HG02759 (cell line): ENCODE measurements at regions not wholly inside any gene's neighbourhood (a gene's known extent, or its start where the extent isn't known, plus 50 kb on each side); places are given as distances from the start of the nearest gene placed in this dataset.

Source experiments
- ATAC-seq: cut with Tn5 transposase; IDR thresholded peaks from one replicate; pipeline ENCODE4 v1.9.1; 2021; ENCODE audit warnings: mild to moderate bottlenecking, moderate library complexity; ENCODE audit not compliant: unreplicated experiment

DNA sequence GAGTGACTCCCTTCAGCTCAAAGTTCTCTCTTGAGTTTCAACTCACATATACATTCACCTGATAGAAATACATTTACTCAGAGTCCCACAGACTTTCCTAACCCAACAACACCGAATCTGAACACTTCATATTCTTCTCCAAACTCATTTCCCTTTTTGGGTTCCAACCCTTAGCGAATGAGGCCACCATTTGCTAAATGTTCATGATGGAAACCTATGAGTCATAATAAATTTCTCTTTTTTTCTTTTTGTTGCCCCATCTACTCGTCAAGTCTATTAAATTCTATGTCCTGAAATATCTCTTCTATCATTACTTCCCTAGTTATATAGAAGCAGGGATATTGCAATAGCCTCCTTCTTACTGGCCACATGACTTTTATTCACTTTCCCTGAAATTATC lies 100.1 kb downstream of the HLX start:
- no peak for ATAC-seq

DNA sequence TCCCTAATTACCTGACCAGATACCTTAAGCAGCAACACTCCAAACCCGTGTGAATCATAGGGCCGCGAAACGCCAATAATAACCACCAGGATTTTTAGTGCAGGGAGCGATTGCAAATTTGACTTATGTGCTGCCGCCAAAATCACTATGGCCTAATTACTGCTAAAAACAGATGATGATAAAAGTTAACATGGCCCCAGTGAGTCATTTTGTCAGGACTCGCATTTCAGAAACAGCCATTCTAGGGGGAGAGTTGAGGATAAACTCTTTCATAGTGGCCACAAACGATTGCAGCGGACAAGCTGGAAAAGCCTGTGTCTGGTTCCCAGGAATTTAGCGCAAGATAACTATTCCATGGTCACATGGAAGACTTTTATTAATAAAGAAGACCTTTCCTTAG lies 103.4 kb downstream of the HLX start:
- no peak for ATAC-seq

DNA sequence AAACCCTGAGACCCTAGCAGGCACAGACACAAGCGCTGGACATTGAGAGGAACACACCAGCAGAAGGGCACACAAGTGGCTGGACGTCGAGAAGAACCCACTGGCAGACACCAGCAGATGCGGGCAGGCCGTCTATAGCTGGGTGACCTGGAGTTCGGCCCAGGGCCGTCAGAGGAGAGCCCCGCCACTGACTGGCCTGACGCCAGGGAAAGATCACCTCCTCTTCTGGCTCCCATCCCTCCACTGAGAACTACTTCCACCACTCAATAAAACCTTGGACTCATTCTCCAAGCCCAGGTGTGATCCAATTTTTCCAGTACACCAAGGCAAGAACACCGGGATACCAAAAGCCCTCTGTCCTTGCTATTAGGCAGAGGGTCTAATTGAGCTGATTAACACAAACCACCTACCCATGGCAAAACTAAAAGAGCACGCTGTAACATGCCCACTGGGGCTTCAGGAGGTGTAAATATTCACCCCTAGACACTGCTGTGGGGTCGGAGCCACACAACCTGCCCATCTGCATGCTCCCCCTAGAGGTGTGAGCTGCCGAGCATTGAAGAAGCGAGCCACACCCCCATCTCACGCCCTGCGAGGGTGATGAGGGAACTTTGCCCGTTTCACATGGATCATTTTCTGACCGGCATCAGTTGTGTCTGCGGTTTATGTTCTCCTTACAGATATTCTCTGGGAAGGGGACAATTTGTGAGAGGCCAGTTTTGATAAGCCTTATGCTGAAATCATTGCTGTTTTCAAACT lies 104.8 kb downstream of the HLX start:
- ATAC-seq: no peak

DNA sequence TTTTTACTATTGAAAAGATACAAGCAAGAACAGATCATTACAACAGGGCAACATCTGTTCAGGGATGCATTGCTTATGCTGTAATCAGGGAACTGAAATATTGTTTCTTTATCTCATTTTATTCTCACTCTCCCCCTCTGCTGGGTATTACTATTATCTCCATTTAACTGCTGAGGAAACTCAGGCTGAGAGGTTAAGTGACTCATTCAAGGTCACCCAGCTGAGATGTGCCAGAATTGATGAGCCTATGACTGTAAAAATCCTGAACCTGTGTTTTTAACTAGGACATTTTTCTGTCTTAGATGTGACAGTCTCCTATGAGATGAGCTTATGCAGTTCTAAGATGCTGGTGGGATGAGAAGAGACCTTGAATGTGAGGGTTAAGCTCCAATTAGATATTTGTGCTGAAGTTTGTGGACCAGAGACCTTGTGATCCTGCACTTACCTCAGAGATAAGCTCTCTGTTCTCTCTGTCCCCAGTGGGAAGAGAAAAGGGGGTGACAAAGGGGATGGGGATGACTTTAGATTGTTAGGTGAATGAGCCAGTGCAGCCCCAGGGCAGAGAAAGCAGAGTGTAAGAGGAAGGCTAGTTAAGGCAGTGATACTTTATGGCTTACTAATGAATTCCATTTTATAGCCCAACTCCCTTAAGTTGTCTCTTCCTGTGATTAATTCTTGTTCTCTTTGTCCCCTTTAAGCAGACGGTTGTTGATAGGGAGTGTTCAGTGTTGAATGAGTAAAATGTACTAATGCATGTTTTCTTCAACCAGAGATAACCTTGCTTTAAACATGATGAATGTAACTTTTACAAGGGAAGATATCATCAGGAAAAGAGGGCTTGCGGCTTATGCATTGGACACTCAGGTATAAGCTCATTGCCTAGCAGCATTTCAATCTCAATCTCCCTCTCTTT lies 111.4 kb downstream of the HLX start:
- no peak for ATAC-seq

DNA sequence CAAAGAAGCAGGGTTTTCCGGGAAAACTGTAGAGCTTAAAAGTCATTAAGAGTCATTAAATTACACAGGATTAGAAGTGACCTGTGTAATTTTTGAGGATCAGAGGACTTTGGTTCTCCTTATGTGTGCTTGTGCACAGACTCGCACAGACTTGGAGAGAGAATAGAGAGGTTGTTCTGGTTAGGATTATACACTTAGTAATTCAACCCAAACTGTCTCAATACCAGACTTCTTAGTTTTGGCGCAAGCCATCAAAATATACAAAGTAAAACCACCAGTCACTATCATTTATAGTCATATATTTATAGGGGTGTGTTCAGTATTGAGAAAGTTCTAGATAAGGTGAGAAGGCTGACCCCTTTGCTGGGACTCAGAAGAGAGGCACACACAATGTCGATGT lies 112.3 kb downstream of the HLX start:
- ATAC-seq: no peak

DNA sequence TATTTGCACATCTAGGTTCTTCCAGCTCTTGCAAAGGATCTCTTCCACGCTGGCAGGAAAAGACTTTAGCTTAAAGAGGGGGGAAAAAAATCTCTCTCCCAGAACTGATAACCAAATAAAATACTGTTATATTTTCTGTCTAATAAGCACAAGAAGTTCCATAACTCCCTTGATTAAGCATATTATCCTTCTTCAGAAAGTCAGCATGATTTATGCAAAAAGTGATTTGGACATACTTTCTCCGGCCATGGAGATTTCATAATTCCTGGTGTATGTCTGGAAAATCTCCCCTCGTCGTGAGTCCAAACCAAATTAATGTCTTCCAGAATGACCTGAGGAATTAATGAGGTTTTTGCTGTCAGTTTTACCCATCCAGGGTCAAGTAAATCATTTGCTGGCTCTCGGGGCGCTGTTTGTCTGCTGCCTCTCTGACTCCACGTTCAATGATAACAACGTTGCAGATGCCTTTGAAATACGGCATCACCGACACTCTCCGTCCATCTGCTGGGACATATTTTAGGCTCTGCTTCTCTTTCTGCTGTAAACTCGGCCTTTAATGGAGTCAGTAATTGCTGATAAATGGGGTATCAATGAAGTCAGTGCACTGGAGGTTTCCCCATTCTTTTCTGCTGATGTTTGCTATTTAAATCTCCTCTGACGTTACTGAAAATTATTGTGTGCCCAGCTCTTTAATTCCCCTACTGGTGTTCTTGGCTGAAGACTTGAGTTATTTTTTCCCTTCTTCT lies 112.9 kb downstream of the HLX start:
- ATAC-seq: no peak

DNA sequence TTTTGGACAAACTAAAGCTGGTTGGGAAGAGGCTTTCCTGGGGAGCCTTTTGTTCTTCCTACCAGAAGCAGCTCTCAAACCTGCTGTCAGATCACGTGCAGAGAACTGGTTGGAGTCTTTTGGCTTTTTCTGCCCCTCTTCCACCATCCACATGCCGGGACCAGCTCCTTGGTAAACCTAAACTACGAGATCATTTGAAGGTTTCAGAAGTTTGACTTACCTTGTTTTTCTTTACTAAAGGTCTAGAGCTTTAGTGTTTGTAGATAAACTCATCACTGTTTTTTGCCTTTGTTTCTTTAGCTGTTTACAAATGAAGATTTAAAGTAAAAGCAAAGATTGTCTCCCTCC lies 113.4 kb downstream of the HLX start:
- no peak for ATAC-seq

DNA sequence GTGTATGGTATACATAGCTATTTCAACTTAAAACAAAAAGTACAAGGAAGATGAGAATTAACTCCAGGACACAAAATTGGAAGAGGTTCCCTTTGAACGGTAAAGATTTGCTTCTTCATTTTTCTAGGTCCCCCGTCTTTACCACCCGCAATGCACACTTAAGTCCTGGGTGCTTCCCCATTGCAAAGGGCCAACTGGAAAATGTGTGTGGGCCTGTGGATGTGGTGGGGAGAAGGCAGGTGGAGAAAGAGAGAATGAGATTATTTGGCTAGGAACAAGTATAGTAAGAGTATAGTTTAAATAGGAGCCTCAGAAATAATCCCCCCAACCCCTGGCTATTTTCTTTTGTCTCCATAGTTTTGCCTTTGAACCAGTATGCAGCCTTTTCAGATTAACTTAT lies 115.4 kb downstream of the HLX start:
- no peak for ATAC-seq

DNA sequence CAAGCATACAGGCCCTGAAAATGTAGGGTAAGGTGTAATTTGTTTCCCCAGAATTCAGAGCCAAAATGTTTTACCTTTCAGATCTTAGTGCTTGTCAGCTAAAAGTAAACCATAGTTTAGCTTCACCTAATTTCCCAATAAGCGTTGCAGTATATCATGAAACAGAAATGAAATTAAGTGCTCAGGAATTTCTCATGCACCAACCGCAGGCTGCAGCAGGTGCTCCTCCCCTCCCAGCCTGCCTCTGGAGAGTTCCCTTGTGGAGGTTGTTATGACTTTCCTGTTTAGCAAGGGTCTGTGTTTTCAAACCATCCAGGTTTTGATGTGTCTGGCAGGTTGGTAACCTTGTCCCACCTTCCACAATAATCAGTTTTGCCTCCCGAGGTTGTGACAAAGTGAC lies 118.5 kb downstream of the HLX start:
- no peak for ATAC-seq

DNA sequence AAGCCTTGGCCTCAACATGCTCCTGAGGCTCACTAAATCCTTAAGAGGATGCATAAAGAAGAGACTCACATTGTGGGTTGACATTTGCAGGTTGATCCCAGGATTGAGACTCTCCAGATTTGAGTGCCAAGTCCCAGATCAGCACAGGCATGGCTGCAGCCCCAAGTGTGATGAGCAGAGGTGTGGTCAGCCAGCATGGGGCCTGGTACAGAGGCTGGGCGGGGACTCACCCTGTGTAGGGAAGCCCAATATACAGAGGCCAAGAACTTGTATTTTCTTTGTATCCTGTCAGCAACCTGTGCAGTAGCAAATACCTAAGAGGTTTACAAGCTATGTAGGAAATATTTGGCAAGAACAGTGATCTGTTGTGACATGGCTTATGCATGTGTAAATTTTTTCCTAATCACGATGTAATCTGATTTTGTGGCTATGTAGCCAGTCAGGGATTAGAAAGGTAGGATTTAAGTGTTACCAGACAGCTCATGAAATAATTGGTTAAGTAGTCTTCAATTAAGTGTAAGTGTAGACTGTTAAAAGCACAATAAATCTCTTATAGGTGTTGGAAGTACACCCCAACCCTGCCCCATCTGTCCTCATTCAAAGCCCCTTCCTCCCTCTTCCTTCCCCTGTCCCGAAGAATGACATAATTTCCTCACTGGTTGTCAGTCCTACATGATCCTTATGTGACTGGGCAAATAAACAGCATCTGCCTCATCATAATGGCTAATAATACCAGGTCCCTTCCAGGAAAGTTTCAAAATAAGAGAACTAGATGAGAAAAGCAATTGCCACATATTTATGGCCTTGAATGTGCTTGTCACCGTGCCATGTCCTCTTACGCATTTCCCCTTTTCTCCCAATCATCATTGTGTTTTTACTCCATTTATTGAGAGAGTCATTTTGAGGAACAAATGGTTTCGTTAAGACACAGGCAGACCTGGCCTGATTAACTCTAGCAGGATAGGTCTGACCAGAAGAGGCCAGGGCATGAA lies 120.9 kb downstream of the HLX start:
- no peak for ATAC-seq

DNA sequence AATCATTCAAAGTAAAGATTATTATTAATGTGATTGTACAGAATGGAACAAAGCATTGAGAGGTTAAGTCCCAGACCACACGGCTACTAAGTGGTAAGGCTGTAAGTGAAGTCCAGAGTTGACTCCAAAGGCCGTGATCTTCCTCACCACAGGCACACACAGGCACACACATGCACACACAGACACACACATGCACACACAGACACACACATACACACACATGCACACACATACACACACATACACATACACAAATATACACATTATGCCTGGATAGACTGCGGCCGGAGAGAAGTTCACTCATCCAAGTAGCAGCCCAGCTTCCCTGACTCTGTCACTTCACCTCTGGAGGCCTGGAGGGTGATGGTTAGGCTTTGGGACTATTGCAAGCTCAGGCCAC lies 121.9 kb downstream of the HLX start:
- ATAC-seq: no peak

DNA sequence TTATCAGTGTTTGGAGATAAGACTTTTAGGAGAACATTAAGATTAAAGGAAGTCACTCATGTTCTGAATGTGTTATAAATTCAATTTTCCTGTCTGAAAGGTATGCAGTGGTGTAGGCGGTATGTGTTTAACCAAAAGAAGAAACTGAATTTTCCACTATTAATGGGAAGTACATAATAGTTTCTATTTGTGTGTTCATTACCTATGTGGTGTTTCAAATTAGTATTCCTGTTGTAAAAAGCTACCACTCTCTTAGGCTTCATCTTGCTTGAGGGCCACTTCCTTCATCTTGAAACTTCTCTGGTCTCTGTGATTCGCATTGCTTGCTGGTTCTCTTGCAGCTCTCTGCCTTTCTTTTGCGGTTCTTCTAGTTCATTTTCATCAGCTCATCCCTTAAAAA lies 123.4 kb downstream of the HLX start:
- ATAC-seq: no peak

DNA sequence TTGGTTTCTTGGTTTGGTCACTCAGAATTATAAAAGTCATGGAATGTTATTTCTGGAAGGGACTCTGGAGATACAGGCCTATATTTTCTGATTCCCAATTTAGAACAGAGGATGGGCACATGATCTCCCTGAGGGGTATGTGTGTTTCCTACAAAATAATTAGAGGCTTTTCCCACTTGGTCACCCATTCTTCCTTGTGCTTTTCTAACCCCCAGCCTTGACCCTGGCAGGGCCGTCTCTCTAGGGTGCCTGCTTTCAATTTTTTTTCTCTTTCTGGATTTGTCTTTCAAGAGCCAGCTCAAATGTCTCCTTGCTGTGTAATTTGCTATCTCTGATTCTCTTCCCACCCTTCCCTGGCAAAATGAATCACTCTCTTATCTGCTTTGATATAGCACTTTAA lies 131.9 kb downstream of the HLX start:
- ATAC-seq: no peak

DNA sequence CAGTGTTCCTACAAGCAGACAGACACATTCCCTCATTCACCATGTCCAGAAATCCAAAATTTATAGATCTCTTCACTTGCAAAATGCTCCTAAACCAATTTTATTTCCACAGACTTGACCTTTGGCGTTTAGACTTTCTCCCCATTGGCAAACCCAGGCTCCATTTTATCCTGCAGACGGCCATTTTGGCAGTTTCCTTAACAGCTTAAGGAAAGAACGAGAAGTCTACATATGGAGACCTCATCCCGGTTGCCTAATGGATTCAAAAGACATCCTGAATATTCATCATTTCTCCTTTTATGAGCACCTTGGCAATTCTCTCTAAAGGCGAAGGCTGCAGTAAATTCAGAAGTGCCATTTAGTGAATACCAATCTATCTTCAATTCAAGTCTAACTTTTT lies 132.9 kb downstream of the HLX start:
- ATAC-seq: no peak

DNA sequence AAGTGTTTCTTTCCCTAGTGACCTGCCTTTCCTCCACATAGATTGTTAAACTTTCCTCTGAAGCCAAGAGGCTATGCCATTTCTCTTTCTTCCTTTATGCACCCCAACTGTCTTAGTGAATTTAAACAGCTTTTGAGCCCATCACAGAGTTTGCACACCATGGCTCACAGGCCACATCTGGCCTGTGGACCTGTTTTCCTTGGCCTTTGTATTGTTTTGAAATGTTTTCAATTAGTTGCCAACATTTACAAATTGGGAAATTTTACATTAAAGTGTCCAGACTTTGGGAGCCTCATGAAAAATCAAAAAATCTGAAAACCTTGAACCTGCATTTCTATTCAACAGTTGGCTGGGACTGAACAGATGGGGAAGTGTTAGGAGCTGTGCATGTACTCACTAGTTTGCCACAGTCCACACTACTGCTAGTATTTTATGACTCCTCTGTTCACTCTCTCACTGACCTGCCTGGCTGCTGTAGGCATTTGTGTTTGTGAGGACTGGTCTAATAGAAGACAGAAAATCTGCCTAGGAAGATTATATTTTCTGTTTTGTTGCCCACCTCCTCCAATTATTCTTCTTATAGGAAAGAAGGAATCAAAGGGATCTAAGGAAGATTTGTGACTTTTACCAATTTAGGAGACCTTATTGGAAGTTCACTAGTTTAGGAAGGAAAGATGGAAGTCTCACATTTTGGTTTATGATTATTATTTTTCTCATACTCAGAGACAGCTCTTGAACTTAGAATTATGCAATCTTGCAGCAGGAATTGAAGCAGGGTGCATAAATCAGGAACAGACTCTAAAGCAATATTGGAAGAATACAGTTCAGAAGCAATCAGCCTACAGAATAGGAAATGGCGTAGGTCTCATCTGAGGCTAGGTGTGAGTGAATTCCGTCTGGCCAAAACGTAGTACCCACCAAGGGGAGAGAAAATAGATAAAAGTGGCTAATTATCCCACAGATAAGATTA lies 134.7 kb downstream of the HLX start:
- ATAC-seq: no peak

DNA sequence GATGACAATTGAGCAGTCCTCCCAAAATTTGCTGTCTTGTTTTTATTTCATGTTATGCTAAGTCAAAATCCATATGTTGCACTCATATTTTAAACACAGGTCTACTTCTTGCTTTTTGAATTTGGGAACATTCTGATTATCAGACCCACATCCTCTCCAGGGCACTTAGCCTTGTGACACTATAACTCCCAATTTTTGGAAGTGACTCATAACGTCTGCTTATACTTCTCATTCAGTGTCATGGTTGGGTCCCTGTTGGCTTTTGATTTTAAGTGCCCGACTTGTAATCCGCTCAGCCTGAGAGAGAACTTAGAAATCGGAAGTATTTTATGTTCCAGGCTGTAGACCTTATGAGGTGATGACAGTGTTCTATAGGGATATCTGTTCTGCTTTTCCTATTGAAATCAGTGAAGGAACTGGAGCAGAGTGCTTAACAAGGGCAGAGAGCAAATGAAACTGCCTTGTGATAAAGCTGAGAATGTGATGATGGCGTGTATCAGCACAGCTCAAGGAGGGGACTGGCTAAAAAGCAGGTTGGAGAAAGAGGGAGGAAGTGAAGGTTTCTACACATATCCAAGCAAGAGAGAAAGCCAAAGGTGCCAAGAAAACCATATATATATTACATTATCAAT lies 136.0 kb downstream of the HLX start:
- ATAC-seq: no peak

DNA sequence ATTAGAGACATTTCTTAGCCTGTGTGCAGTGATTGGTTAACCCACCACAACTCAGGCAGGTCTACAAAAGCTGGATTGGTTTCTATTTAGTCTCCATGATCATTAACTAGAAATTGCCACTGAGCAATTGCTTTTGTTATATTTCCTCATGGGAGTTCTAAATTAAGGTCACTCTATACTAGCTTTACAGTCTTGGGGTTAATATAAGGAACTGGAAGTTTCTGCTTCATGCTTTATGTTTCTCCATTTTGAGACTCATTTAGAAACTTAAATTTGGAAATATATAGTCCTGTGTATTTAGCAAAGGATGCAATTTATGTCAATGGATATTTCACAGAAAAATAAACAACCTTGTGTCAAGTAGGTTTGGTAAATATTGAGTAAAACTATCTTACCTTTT lies 137.5 kb downstream of the HLX start:
- ATAC-seq: no peak

DNA sequence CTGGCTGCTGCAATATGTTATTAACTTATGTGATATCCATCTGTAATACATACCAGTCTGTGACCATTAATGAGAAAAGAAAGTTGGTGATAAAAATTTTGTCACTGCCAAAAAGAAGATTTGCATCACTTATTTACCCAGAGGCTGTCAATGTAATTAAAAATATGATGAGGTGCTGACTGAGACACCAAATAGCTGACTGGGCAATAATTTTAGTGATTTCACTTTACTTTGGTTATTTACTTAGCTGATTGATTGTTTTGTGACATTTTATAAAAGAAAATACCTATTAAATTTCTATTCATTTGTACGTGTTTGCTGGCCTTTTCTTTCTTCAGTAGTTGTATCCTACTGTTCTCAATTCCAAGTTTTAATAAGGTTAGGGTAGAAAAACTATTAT lies 139.2 kb downstream of the HLX start:
- no peak for ATAC-seq

DNA sequence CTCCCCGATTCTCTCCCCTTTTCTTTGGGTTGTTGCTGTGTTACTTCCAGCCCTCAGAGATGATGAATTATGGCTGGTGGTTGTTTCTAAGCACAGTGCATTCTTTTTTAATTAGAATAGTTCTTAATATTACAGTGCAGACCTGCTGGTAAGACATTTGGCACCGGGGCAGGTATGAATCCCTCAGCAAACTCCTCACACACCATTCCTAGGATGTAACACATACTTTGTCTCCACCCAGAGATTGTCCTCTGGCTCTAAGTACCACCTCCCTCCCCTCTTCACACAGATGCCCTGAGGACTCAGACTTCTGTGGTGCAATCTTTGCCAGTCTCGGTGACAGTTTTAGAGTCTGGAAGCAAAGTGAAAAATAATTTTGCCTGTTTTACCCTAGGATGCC lies 143.1 kb downstream of the HLX start:
- ATAC-seq: no peak
